ENCODE measurements at regions not wholly inside any gene's neighbourhood (a gene's known extent, or its start where the extent isn't known, plus 50 kb on each side); places are given as distances from the start of the nearest gene placed in this dataset.
A peak's percentile ranks its signal among the peaks of the same experiment; 100 is the strongest.

DNA sequence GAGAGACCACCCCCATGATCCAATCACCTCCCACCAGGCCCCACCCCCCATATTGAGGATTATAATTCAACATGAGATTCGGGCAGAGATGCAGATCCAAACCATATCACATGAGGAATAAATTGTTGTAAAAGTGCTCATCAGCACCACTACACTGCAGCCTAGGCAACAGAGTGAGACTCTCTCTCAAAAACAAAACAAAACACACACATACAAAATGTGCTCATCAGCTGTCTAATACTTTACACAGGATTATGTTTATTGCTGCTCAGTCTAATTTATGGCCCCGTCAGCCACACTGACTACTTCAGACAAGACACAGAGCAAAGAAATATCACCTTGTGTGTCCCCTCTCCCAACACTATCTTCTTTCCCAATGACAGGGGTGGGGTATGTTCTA, 72.9 kb upstream of the PPM1J start:
- Histone ChIP-seq H3K9me3 (no peaks in the 10 kb centered on the region), H3K4me3 (no peak overlapping the region), H3K4me1 (no peaks in the 10 kb centered on the region), H3K36me3 (no peaks in the 10 kb centered on the region), H3K27ac (no peak overlapping the region), H3K27me3 (no peaks in the 10 kb centered on the region)
- ATAC-seq (no peak), DNase-seq (no peak), FAIRE-seq (no peak)
- TF ChIP-seq, protein P1, sequence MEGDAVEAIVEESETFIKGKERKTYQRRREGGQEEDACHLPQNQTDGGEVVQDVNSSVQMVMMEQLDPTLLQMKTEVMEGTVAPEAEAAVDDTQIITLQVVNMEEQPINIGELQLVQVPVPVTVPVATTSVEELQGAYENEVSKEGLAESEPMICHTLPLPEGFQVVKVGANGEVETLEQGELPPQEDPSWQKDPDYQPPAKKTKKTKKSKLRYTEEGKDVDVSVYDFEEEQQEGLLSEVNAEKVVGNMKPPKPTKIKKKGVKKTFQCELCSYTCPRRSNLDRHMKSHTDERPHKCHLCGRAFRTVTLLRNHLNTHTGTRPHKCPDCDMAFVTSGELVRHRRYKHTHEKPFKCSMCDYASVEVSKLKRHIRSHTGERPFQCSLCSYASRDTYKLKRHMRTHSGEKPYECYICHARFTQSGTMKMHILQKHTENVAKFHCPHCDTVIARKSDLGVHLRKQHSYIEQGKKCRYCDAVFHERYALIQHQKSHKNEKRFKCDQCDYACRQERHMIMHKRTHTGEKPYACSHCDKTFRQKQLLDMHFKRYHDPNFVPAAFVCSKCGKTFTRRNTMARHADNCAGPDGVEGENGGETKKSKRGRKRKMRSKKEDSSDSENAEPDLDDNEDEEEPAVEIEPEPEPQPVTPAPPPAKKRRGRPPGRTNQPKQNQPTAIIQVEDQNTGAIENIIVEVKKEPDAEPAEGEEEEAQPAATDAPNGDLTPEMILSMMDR (IDR thresholded peaks at IDR 0.05), result no peak
- 69 to 81% methylated on average over 2 of the region's 2 CpGs for WGBS, 2 donors
- intact Hi-C loops (cut with DNase I), result no loop called here

DNA sequence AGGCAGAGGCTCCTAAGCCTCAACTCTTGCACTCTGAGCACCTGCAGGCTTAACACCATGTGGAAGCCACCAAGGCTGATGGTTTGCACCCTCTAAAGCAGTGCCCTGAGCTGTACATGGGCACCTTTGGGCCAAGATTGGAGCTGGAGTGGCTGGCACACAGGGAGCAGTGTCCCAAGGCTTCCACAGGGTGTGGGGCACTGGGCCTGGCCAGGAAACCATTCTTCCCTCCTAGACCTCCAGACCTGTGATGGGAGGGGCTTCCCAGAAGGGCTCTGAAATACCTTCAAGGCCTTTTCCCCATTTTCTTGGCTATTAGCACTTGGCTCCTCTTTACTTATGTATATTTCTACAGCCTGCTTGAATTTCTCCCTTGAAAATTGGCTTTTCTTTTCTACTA, 67.9 kb upstream of the PPM1J start:
- FAIRE-seq (no peak), ATAC-seq (no peak), DNase-seq (no peak)
- no peaks in the 10 kb centered on the region for H3K27me3 ChIP-seq
- H3K36me3 ChIP-seq, result no peaks in the 10 kb centered on the region
- intact Hi-C loops (cut with DNase I), result no loop called here
- TF ChIP-seq, protein P1 (IDR thresholded peaks at IDR 0.05), result no peak
- H3K4me1 ChIP-seq, result no peaks in the 10 kb centered on the region
- H3K4me3 ChIP-seq, result no peak overlapping the region
- H3K27ac ChIP-seq, result no peak overlapping the region
- H3K9me3 ChIP-seq, result no peaks in the 10 kb centered on the region

DNA sequence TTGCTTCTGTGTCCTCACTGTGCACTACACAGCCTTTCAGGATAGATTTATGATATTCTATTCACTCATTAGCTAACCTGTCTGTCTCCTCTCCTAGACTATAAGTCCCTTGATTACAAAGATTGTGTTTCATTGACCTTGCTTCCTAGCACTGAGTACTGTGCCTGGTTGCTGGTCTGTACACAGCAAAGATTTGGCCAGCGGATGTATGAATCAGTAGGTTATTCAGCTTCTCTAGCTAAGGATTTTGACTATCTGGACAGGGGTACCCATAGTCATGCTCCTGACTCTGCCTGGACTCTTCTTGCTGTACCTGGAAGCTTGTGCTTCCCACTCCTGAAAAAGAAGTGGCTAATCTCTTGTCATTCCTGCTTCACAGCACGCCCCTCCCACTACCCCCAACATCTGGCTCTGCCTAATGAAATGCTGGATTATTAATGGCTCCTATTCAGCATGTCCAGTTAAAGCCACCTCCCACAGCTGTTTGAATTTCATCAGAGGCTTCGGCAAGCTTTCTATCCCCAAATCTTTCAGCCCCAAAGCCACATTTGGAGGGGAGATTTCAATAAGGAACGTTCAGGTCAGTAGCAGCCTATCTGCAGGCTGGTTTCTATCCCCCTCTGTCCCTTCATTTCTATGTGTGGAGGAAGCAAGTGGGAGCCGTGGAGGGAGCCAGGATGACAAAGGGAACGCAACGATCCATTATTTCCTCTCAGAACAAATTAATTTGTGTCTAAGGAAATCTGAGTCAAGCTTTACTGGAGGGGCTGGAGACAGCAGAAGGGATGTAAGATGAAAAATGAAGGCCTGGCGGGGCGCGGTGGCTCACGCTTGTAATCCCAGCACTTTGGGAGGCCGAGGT, 64.8 kb upstream of the PPM1J start:
- TF ChIP-seq, protein P1 (IDR thresholded peaks at IDR 0.05), result no peak
- Histone ChIP-seq H3K36me3 (no peaks in the 10 kb centered on the region), H3K27ac (no peak overlapping the region), H3K9me3 (no peaks in the 10 kb centered on the region), H3K27me3 (no peaks in the 10 kb centered on the region), H3K4me1 (no peaks in the 10 kb centered on the region), H3K4me3 (no peak overlapping the region)
- intact Hi-C loops (cut with DNase I), result no loop called here
- ATAC-seq (no peak), FAIRE-seq (no peak), DNase-seq (no peak)
- 71 to 74% methylated on average over 12 of the region's 12 CpGs for WGBS, 2 donors

DNA sequence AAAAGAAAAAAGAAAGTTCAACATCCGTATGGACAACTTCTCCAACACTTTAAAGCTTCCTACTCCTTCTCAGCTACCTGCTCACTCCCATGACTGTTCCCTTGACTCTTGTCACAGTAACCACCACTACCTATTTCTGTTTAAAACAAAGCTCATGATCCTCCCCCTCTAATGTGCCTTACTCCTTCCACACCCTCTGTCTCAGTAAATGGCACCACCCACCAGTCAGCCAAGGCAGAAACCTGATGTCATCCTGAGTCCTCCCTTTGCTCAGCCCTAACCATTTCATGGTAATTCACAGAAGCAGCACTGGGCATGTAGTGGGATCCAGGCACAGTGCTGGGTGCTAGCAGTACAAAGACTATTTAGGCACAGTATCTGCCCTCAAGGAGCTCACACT, 63.0 kb upstream of the PPM1J start:
- no peak for DNase-seq
- H3K9me3 ChIP-seq, result no peaks in the 10 kb centered on the region
- H3K36me3 ChIP-seq, result no peaks in the 10 kb centered on the region
- no peaks in the 10 kb centered on the region for H3K4me1 ChIP-seq
- no peak for FAIRE-seq
- H3K27ac ChIP-seq, result no peak overlapping the region
- intact Hi-C loops (cut with DNase I), result no loop called here
- WGBS, 2 donors, result 52 to 64% methylated on average over 1 of the region's 1 CpG
- H3K4me3 ChIP-seq, result no peak overlapping the region
- no peaks in the 10 kb centered on the region for H3K27me3 ChIP-seq
- TF ChIP-seq, protein P1 (IDR thresholded peaks at IDR 0.05), result no peak
- ATAC-seq, result no peak

DNA sequence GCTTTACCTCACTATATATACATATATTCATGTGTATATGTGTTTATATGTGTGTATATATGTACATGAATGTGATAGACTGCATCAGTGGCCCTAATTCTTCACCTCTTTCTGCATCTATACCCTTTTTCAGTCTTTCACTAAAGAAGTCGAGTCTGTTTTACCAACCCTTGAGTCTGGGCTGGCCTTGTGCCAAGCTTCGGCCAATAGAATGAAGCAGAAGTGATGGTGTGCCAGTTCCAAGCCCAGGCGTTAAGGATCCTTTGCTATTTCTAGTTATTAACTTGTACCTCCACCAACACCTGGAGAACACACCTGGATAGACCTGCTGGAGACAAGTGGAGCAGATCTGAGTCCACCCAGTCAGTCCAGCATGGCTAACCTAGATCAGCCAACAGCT, 61.6 kb upstream of the PPM1J start:
- Histone ChIP-seq H3K27ac (no peak overlapping the region), H3K36me3 (no peaks in the 10 kb centered on the region), H3K9me3 (no peaks in the 10 kb centered on the region), H3K4me1 (no peaks in the 10 kb centered on the region), H3K4me3 (no peak overlapping the region), H3K27me3 (no peaks in the 10 kb centered on the region)
- FAIRE-seq (no peak), ATAC-seq (no peak), DNase-seq (peak in 2 of 6 donors; percentile 17 to 56)
- TF ChIP-seq, protein P1 (IDR thresholded peaks at IDR 0.05), result no peak
- intact Hi-C loops (cut with DNase I), result no loop called here
- 58% methylated on average over 3 of the region's 3 CpGs for WGBS, 2 donors
